SU-DHL-6 (cell line): ENCODE measurements at regions not wholly inside any gene's neighbourhood (a gene's known extent, or its start where the extent isn't known, plus 50 kb on each side); places are given as distances from the start of the nearest gene placed in this dataset.
"Not testable (repeated sequence)": the region's sequence is repeated elsewhere in the genome, so short reads cannot be mapped to it uniquely, and the experiment has no call there.

Experiments
- H2AFZ ChIP-seq: fragments of 200-600 bp; sonication (generic); 2 replicates; pipeline ENCODE4 v1.6.1; 2014; ENCODE audit warnings: low read depth, mild to moderate bottlenecking, moderate library complexity, mixed read lengths, antibody characterized with exemption, low read length; ENCODE audit not compliant: severe bottlenecking
- H3F3A ChIP-seq: fragments of 200-600 bp; shearing (Covaris generic); 2 replicates; pipeline ENCODE4 v1.6.0; 2016; ENCODE audit warnings: antibody characterized with exemption, mild to moderate bottlenecking; ENCODE audit not compliant: insufficient read depth
- H3K27ac ChIP-seq: fragments of 200-600 bp; sonication (generic); 2 replicates; pipeline ENCODE4 v1.5.1; 2016; ENCODE audit warnings: low read depth, mild to moderate bottlenecking, low read length, moderate library complexity, mixed read lengths
- H3K27me3 ChIP-seq: fragments of 200-600 bp; sonication (generic), shearing (Covaris generic); 2 replicates; pipeline ENCODE4 v1.6.0; 2014; ENCODE audit warnings: mild to moderate bottlenecking, low read length
- H3K36me3 ChIP-seq: fragments of 200-600 bp; sonication (generic); 2 replicates; pipeline ENCODE4 v1.6.1; 2014; ENCODE audit warnings: mild to moderate bottlenecking, low read length, mixed read lengths
- H3K4me2 ChIP-seq: fragments of 300-600, 200-600 bp; shearing (Covaris generic), sonication (generic); 2 replicates; pipeline ENCODE4 v1.6.0; 2014; ENCODE audit warnings: low read length, low read depth, mild to moderate bottlenecking; ENCODE audit not compliant: poor library complexity, severe bottlenecking
- H3K4me3 ChIP-seq: fragments of 200-600 bp; sonication (generic); 2 replicates; pipeline ENCODE4 v1.5.1; 2014; ENCODE audit warnings: antibody characterized with exemption, low read length, mild to moderate bottlenecking, mixed read lengths; ENCODE audit not compliant: insufficient read depth, poor library complexity, severe bottlenecking
- H3K79me2 ChIP-seq: fragments of 200-600 bp; sonication (generic); 2 replicates; pipeline ENCODE4 v1.6.1; 2014; ENCODE audit warnings: mild to moderate bottlenecking, low read length, moderate library complexity; ENCODE audit not compliant: insufficient read depth
- H3K9ac ChIP-seq: fragments of 200-600 bp; sonication (generic); 2 replicates; pipeline ENCODE4 v1.7.0; 2014; ENCODE audit warnings: mild to moderate bottlenecking, low read length
- H3K9me2 ChIP-seq: fragments of 200-600 bp; sonication (generic); replicated peaks from 2 replicates; pipeline ENCODE4 v1.6.1; 2014; ENCODE audit warnings: low read length; ENCODE audit not compliant: insufficient read depth
- H3K9me3 ChIP-seq: fragments of 200-600 bp; sonication (generic); 2 replicates; pipeline ENCODE4 v1.6.1; 2014; ENCODE audit warnings: low read length, mixed read lengths; ENCODE audit not compliant: insufficient read depth
- H4K20me1 ChIP-seq: fragments of 200-600 bp; sonication (generic); 2 replicates; pipeline ENCODE4 v1.6.1; 2014; ENCODE audit warnings: low read depth, mild to moderate bottlenecking, antibody characterized with exemption, low read length, moderate library complexity, mixed read lengths
- EZH2phosphoT487 ChIP-seq: fragments of 200-600 bp; sonication (generic), shearing (Covaris generic); conservative IDR thresholded peaks from 2 replicates; pipeline ENCODE4 v1.6.1; 2018; ENCODE audit warnings: mild to moderate bottlenecking, antibody characterized with exemption, low read length, moderate library complexity, mixed read lengths
- TF ChIP-seq, protein P1 (sequence below): fragments of 200-600 bp; sonication (generic); IDR thresholded peaks from one replicate; pipeline ENCODE4 v1.5.1; 2017; ENCODE audit warnings: antibody characterized with exemption, mild to moderate bottlenecking, low read length, moderate library complexity; ENCODE audit not compliant: insufficient read depth, poor library complexity, severe bottlenecking

DNA sequence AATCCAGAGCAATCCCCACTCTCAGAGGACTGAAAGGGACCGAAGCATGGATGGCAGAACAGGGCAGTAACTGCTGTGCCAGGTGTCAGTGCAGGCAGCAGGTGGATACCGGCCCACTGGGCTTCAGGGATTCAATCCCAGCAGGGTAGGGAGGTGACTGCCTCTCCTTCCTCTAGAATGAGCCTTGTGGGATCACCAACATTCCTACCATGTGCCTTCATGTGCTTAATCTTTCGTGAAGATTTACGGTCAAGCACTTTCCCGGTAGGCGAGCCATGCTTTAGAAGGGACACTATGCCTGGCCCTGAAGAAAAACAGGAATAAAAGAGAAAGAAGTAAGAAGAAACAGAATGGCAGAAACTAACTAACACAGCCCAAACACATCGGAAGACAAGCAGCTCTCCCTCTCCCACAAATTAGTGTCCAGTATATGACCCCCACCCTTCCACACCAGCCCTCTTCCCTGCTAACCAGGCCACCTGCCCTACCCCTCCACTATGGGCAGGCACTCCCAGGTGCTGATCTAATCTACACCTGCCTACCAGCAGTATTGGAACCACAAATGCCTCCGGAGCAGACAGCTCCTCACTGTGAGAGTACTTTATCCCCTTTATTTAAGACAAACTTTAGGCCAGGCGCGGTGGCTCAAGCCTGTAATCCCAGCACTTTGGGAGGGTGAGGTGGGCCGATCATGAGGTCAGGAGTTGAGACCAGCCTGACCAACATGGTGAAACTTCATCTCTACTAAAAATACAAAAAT is 162.5 kb downstream of the NUFIP1 start:
- H3K4me2 ChIP-seq, result no peak overlapping the region
- no peaks in the 10 kb centered on the region for H3K9me2 ChIP-seq
- H3K4me3 ChIP-seq, result no peak overlapping the region
- no peak overlapping the region for H3K27ac ChIP-seq
- H3F3A ChIP-seq, result no peaks in the 10 kb centered on the region
- H3K36me3 ChIP-seq, result no peaks in the 10 kb centered on the region
- TF ChIP-seq, protein P1, sequence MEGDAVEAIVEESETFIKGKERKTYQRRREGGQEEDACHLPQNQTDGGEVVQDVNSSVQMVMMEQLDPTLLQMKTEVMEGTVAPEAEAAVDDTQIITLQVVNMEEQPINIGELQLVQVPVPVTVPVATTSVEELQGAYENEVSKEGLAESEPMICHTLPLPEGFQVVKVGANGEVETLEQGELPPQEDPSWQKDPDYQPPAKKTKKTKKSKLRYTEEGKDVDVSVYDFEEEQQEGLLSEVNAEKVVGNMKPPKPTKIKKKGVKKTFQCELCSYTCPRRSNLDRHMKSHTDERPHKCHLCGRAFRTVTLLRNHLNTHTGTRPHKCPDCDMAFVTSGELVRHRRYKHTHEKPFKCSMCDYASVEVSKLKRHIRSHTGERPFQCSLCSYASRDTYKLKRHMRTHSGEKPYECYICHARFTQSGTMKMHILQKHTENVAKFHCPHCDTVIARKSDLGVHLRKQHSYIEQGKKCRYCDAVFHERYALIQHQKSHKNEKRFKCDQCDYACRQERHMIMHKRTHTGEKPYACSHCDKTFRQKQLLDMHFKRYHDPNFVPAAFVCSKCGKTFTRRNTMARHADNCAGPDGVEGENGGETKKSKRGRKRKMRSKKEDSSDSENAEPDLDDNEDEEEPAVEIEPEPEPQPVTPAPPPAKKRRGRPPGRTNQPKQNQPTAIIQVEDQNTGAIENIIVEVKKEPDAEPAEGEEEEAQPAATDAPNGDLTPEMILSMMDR, result no peak
- no peak for TF ChIP-seq EZH2phosphoT487
- H3K9me3 ChIP-seq, result no peaks in the 10 kb centered on the region
- no peaks in the 10 kb centered on the region for H3K27me3 ChIP-seq
- H4K20me1 ChIP-seq, result no peaks in the 10 kb centered on the region
- H3K9ac ChIP-seq, result no peak overlapping the region
- no peaks in the 10 kb centered on the region for H3K79me2 ChIP-seq
- no peak overlapping the region for H2AFZ ChIP-seq

DNA sequence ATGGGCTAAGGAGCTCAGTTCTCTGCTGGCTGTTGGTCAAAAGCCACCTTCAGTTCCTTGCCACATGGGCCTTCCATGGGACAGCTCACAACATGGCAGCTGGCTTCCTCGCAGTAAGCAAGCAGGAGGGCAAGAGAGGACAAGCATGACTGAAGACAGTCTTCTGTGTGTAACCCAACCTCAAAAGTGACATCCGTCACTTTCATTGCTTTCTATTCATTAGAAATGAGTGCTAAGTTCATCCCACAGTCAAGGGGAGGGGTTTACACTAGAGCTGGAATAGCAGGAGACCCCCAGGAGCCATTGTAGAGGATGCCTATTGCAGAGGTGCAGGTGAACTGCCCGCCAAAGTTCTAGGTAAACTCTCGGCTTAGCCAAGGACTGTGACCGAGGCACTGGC is 163.3 kb downstream of the NUFIP1 start:
- no peak overlapping the region for H3K4me2 ChIP-seq
- H3K27me3 ChIP-seq, result no peaks in the 10 kb centered on the region
- no peaks in the 10 kb centered on the region for H3F3A ChIP-seq
- no peaks in the 10 kb centered on the region for H3K79me2 ChIP-seq
- H3K9me3 ChIP-seq, result no peaks in the 10 kb centered on the region
- TF ChIP-seq, protein P1, result no peak
- TF ChIP-seq EZH2phosphoT487, result no peak
- H4K20me1 ChIP-seq, result no peaks in the 10 kb centered on the region
- no peak overlapping the region for H2AFZ ChIP-seq
- H3K4me3 ChIP-seq, result no peak overlapping the region
- no peaks in the 10 kb centered on the region for H3K36me3 ChIP-seq
- no peaks in the 10 kb centered on the region for H3K9me2 ChIP-seq
- no peak overlapping the region for H3K27ac ChIP-seq
- no peak overlapping the region for H3K9ac ChIP-seq

DNA sequence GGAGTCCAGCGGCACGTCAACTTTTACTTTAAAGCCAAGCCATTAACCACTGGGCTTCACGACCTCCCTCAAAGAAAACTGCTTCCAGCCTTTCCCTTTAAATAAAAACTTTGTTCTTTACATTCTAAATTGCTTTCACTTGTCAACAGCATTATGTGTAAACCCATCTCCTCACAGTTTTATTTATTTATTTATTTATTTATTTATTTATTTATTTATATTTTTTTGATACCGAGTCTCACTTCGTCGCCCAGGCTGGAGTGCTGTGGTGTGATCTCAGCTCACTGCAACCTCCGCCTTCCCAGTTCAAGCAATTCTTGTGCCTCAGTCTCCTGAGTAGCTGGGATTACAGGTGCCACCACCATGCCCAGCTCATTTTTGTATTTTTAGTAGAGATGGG is 165.7 kb downstream of the NUFIP1 start:
- not testable (repeated sequence) for H3K4me3 ChIP-seq, H3K36me3 ChIP-seq, H3F3A ChIP-seq, H2AFZ ChIP-seq, H3K9me3 ChIP-seq, H3K79me2 ChIP-seq, H3K27ac ChIP-seq, H4K20me1 ChIP-seq, H3K4me2 ChIP-seq, H3K9me2 ChIP-seq, H3K9ac ChIP-seq, H3K27me3 ChIP-seq

DNA sequence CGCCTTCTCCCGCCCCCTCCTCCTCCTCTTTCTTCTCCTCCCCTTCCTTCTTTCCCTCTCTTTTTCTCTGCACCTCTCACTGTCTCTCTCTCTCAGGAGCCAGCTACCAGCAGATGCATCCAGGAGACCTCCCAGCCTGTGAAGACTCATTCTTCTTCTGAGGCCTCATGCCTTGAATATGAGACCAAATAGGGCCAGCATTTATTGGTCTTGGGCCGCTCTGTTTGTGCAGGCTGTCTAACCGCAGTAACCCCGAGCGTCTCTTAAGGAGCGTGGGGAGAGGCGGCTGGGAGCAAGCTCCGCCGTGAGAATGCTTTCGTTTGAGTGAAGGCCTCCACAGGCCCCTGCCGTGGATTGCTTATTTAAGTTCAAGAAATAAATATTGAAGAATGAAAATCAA is 167.0 kb downstream of the NUFIP1 start:
- H3K9ac ChIP-seq, result no peak overlapping the region
- no peaks in the 10 kb centered on the region for H3K36me3 ChIP-seq
- H4K20me1 ChIP-seq, result no peaks in the 10 kb centered on the region
- no peaks in the 10 kb centered on the region for H3K9me2 ChIP-seq
- H3F3A ChIP-seq, result no peaks in the 10 kb centered on the region
- no peak overlapping the region for H3K27ac ChIP-seq
- no peaks in the 10 kb centered on the region for H3K79me2 ChIP-seq
- no peak overlapping the region for H3K4me2 ChIP-seq
- H2AFZ ChIP-seq, result no peak overlapping the region
- no peak overlapping the region for H3K4me3 ChIP-seq
- no peaks in the 10 kb centered on the region for H3K9me3 ChIP-seq
- TF ChIP-seq, protein P1, result no peak
- no peak for TF ChIP-seq EZH2phosphoT487
- no peaks in the 10 kb centered on the region for H3K27me3 ChIP-seq
